ENCODE measurements at regions not wholly inside any gene's neighbourhood (a gene's known extent, or its start where the extent isn't known, plus 50 kb on each side); places are given as distances from the start of the nearest gene placed in this dataset.
A peak's percentile ranks its signal among the peaks of the same experiment; 100 is the strongest.

- no peaks in the 10 kb centered on the region for H3K27me3 ChIP-seq
- H3K79me2 ChIP-seq = no peaks in the 10 kb centered on the region
- H4K20me1 ChIP-seq (ENCODE audit: insufficient read depth, poor library complexity, severe bottlenecking) = no peaks in the 10 kb centered on the region
- no peak overlapping the region for H3K27ac ChIP-seq
- no peaks in the 10 kb centered on the region for H3K9me2 ChIP-seq (replicated peaks; ENCODE audit: insufficient read depth)
- TF ChIP-seq, protein P1, sequence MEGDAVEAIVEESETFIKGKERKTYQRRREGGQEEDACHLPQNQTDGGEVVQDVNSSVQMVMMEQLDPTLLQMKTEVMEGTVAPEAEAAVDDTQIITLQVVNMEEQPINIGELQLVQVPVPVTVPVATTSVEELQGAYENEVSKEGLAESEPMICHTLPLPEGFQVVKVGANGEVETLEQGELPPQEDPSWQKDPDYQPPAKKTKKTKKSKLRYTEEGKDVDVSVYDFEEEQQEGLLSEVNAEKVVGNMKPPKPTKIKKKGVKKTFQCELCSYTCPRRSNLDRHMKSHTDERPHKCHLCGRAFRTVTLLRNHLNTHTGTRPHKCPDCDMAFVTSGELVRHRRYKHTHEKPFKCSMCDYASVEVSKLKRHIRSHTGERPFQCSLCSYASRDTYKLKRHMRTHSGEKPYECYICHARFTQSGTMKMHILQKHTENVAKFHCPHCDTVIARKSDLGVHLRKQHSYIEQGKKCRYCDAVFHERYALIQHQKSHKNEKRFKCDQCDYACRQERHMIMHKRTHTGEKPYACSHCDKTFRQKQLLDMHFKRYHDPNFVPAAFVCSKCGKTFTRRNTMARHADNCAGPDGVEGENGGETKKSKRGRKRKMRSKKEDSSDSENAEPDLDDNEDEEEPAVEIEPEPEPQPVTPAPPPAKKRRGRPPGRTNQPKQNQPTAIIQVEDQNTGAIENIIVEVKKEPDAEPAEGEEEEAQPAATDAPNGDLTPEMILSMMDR (IDR thresholded peaks at IDR 0.05; ENCODE audit: poor library complexity) = no peak
- TF ChIP-seq EZH2phosphoT487 (IDR thresholded peaks at IDR 0.05; ENCODE audit: low read depth, severe bottlenecking, unreplicated experiment) (no peak), EZH2 (IDR thresholded peaks at IDR 0.05; ENCODE audit: borderline replicate concordance) (no peak)
- no peaks in the 10 kb centered on the region for H3K9me3 ChIP-seq (ENCODE audit: low read depth)
- H3K36me3 ChIP-seq (replicated peaks; ENCODE audit: insufficient read depth, low read depth) = no peaks in the 10 kb centered on the region
- H3K4me2 ChIP-seq = no peak overlapping the region
- no peak overlapping the region for H2AFZ ChIP-seq
- no peak overlapping the region for H3K4me3 ChIP-seq
- H3K4me1 ChIP-seq (ENCODE audit: insufficient read depth) = no peaks in the 10 kb centered on the region
- 76% methylated on average over 2 of the region's 2 CpGs for WGBS (ENCODE audit: low lambda C conversion rate, missing lambda C conversion rate)
- DNase-seq (ENCODE audit: low spot score) = no peak
Measured at GRCh38 chr4:37146260-37146659, 98.3 kb upstream of the NWD2 start.

DNA sequence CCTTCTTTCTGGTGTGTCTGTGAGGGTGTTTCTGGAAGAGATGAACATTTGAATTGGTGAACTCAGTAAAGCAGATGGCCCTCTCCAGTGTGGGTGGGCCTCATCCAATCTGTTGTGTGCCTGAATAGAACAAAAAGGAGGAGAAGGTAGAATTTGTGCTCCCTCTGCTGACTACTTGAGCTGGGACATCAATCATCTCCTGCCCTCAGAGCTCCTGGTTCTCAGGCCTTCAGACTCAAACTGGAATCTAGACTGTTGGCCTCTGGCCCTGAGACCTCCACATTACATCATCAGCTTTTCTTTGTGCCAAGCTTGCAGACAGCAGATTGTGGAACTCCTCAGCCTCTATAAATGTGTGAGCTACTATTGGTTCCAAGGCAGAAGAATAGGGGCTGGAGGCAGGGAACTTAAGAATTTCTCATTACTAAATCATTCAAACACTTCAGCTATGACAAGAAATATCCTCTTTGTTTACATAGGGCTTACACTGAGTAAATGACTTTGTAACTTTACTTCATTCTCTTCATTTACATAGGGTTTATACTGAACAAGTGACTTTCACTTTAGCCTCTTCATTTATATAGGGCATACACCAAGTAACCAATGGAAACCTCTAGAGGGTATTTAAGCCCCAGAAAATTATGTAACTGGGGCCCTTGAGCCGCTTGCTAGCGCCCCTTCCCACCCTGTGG lies 86.9 kb upstream of the NWD2 start:
- Histone ChIP-seq H3K36me3 (replicated peaks; ENCODE audit: insufficient read depth, low read depth) (no peaks in the 10 kb centered on the region), H4K20me1 (ENCODE audit: insufficient read depth, poor library complexity, severe bottlenecking) (no peaks in the 10 kb centered on the region), H3K4me3 (no peak overlapping the region), H3K4me1 (ENCODE audit: insufficient read depth) (no peaks in the 10 kb centered on the region), H3K27ac (no peak overlapping the region), H3K9me3 (ENCODE audit: low read depth) (no peaks in the 10 kb centered on the region), H3K79me2 (no peaks in the 10 kb centered on the region), H3K27me3 (no peaks in the 10 kb centered on the region), H3K9me2 (replicated peaks; ENCODE audit: insufficient read depth) (no peaks in the 10 kb centered on the region), H2AFZ (no peak overlapping the region), H3K4me2 (no peak overlapping the region)
- TF ChIP-seq EZH2 (IDR thresholded peaks at IDR 0.05; ENCODE audit: borderline replicate concordance) (no peak), EZH2phosphoT487 (IDR thresholded peaks at IDR 0.05; ENCODE audit: low read depth, severe bottlenecking, unreplicated experiment) (peak; percentile 98)
- TF ChIP-seq, protein P1 (IDR thresholded peaks at IDR 0.05; ENCODE audit: poor library complexity) = no peak
- 91% methylated on average over 2 of the region's 2 CpGs for WGBS (ENCODE audit: low lambda C conversion rate, missing lambda C conversion rate)
- DNase-seq (ENCODE audit: low spot score) = peak; percentile 43

- Histone ChIP-seq H3K9me3 (ENCODE audit: low read depth) (no peaks in the 10 kb centered on the region), H3K4me1 (ENCODE audit: insufficient read depth) (no peaks in the 10 kb centered on the region), H3K27ac (no peak overlapping the region), H3K4me3 (no peak overlapping the region), H3K9me2 (replicated peaks; ENCODE audit: insufficient read depth) (no peaks in the 10 kb centered on the region), H2AFZ (no peak overlapping the region), H3K36me3 (replicated peaks; ENCODE audit: insufficient read depth, low read depth) (no peaks in the 10 kb centered on the region), H3K79me2 (no peaks in the 10 kb centered on the region), H3K4me2 (no peak overlapping the region), H4K20me1 (ENCODE audit: insufficient read depth, poor library complexity, severe bottlenecking) (no peaks in the 10 kb centered on the region), H3K27me3 (peaks cover 7% of the 10 kb centered on the region)
- 78% methylated on average over 8 of the region's 8 CpGs for WGBS (ENCODE audit: low lambda C conversion rate, missing lambda C conversion rate)
- DNase-seq (ENCODE audit: low spot score) = no peak
- TF ChIP-seq EZH2phosphoT487 (IDR thresholded peaks at IDR 0.05; ENCODE audit: low read depth, severe bottlenecking, unreplicated experiment) (no peak), EZH2 (IDR thresholded peaks at IDR 0.05; ENCODE audit: borderline replicate concordance) (no peak)
- TF ChIP-seq, protein P1 (IDR thresholded peaks at IDR 0.05; ENCODE audit: poor library complexity) = no peak
Measured at GRCh38 chr4:37160653-37161052, 83.9 kb upstream of the NWD2 start.

All from hepatocyte (in vitro differentiated cells).